ENCODE measurements at regions not wholly inside any gene's neighbourhood (a gene's known extent, or its start where the extent isn't known, plus 50 kb on each side); places are given as distances from the start of the nearest gene placed in this dataset.

- TF ChIP-seq ZNF112 (tag by site-specific recombination; IDR thresholded peaks at IDR 0.05) (no peak), ZNF292 (tag by site-specific recombination; IDR thresholded peaks at IDR 0.05; ENCODE audit: borderline replicate concordance, low read depth) (no peak)
- TF ChIP-seq, protein P1, sequence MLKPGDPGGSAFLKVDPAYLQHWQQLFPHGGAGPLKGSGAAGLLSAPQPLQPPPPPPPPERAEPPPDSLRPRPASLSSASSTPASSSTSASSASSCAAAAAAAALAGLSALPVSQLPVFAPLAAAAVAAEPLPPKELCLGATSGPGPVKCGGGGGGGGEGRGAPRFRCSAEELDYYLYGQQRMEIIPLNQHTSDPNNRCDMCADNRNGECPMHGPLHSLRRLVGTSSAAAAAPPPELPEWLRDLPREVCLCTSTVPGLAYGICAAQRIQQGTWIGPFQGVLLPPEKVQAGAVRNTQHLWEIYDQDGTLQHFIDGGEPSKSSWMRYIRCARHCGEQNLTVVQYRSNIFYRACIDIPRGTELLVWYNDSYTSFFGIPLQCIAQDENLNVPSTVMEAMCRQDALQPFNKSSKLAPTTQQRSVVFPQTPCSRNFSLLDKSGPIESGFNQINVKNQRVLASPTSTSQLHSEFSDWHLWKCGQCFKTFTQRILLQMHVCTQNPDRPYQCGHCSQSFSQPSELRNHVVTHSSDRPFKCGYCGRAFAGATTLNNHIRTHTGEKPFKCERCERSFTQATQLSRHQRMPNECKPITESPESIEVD (tag by site-specific recombination; IDR thresholded peaks at IDR 0.05): no peak
Observed at GRCh38 chr2:21793461-21793860, 669.7 kb downstream of the TDRD15 start (continued).

- H3K27ac ChIP-seq (ENCODE audit: extremely low read depth, low read depth, low read length): no peak overlapping the region
- no peaks in the 10 kb centered on the region for H3K4me1 ChIP-seq (ENCODE audit: control insufficient read depth, insufficient read depth, low read length)
- H3K4me3 ChIP-seq (ENCODE audit: low read depth, low read length): no peak overlapping the region
- no peaks in the 10 kb centered on the region for H3K36me3 ChIP-seq (ENCODE audit: control insufficient read depth in 2 of 2, insufficient read depth in 1 of 2, low read length in 2 of 2)
- TF ChIP-seq ZNF558 (tag by site-specific recombination; IDR thresholded peaks at IDR 0.05) (no peak), ZNF16 (tag by site-specific recombination; IDR thresholded peaks at IDR 0.05; ENCODE audit: low read depth) (no peak)
- H3K9me3 ChIP-seq (ENCODE audit: control insufficient read depth, insufficient read depth, low read depth, low read length): no peaks in the 10 kb centered on the region
- ChIA-PET POLR2A (no interaction called here), CTCF (no interaction called here)
Observed at GRCh38 chr2:21794611-21795010, 670.8 kb downstream of the TDRD15 start.

GRCh38 chr2:21800356-21800755, 676.6 kb downstream of the TDRD15 start:
- CTCF ChIA-PET: no interaction called here

GRCh38 chr2:21803550-21803949, 679.8 kb downstream of the TDRD15 start:
- ChIA-PET POLR2A (no interaction called here), CTCF (no interaction called here)
- H3K36me3 ChIP-seq (ENCODE audit: control insufficient read depth in 2 of 2, insufficient read depth in 1 of 2, low read length in 2 of 2): no peaks in the 10 kb centered on the region
- no peak overlapping the region for H3K4me3 ChIP-seq (ENCODE audit: low read depth, low read length)
- no peak overlapping the region for H3K27ac ChIP-seq (ENCODE audit: extremely low read depth, low read depth, low read length)
- TF ChIP-seq KLF7 (tag by site-specific recombination; IDR thresholded peaks at IDR 0.05; ENCODE audit: borderline replicate concordance) (no peak), ZNF19 (tag by site-specific recombination; IDR thresholded peaks at IDR 0.05; ENCODE audit: low read depth) (no peak), ZNF211 (tag by site-specific recombination; IDR thresholded peaks at IDR 0.05; ENCODE audit: low read depth) (no peak), ZNF670 (tag by site-specific recombination; IDR thresholded peaks at IDR 0.05; ENCODE audit: low read depth) (no peak), ZNF292 (tag by site-specific recombination; IDR thresholded peaks at IDR 0.05; ENCODE audit: borderline replicate concordance, low read depth) (no peak), ZNF10 (tag by site-specific recombination; IDR thresholded peaks at IDR 0.05) (no peak)
- no peaks in the 10 kb centered on the region for H3K9me3 ChIP-seq (ENCODE audit: control insufficient read depth, insufficient read depth, low read depth, low read length)
- H3K4me1 ChIP-seq (ENCODE audit: control insufficient read depth, insufficient read depth, low read length): no peaks in the 10 kb centered on the region

More at GRCh38 chr2:21800356-21800755, 676.6 kb downstream of the TDRD15 start:
- no peaks in the 10 kb centered on the region for H3K9me3 ChIP-seq (ENCODE audit: control insufficient read depth, insufficient read depth, low read depth, low read length)
- no peak overlapping the region for H3K27ac ChIP-seq (ENCODE audit: extremely low read depth, low read depth, low read length)
- POLR2A ChIA-PET: no interaction called here
- H3K4me3 ChIP-seq (ENCODE audit: low read depth, low read length): no peak overlapping the region
- H3K36me3 ChIP-seq (ENCODE audit: control insufficient read depth in 2 of 2, insufficient read depth in 1 of 2, low read length in 2 of 2): no peaks in the 10 kb centered on the region
- H3K4me1 ChIP-seq (ENCODE audit: control insufficient read depth, insufficient read depth, low read length): no peaks in the 10 kb centered on the region
- TF ChIP-seq ZNF670 (tag by site-specific recombination; IDR thresholded peaks at IDR 0.05; ENCODE audit: low read depth) (no peak), ZSCAN16 (tag by site-specific recombination; IDR thresholded peaks at IDR 0.05) (no peak)
- TF ChIP-seq, protein P2, sequence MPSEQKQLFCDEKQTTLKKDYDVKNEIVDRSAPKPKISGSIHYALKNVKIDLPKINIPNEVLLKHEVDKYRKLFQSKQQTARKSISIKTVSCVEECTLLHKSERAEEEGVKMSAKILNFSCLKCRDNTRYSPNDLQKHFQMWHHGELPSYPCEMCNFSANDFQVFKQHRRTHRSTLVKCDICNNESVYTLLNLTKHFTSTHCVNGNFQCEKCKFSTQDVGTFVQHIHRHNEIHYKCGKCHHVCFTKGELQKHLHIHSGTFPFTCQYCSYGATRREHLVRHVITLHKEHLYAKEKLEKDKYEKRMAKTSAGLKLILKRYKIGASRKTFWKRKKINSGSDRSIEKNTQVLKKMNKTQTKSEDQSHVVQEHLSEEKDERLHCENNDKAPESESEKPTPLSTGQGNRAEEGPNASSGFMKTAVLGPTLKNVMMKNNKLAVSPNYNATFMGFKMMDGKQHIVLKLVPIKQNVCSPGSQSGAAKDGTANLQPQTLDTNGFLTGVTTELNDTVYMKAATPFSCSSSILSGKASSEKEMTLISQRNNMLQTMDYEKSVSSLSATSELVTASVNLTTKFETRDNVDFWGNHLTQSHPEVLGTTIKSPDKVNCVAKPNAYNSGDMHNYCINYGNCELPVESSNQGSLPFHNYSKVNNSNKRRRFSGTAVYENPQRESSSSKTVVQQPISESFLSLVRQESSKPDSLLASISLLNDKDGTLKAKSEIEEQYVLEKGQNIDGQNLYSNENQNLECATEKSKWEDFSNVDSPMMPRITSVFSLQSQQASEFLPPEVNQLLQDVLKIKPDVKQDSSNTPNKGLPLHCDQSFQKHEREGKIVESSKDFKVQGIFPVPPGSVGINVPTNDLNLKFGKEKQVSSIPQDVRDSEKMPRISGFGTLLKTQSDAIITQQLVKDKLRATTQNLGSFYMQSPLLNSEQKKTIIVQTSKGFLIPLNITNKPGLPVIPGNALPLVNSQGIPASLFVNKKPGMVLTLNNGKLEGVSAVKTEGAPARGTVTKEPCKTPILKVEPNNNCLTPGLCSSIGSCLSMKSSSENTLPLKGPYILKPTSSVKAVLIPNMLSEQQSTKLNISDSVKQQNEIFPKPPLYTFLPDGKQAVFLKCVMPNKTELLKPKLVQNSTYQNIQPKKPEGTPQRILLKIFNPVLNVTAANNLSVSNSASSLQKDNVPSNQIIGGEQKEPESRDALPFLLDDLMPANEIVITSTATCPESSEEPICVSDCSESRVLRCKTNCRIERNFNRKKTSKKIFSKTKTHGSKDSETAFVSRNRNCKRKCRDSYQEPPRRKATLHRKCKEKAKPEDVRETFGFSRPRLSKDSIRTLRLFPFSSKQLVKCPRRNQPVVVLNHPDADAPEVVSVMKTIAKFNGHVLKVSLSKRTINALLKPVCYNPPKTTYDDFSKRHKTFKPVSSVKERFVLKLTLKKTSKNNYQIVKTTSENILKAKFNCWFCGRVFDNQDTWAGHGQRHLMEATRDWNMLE (tag by site-specific recombination; conservative IDR thresholded peaks at IDR 0.05; ENCODE audit: low read depth): no peak

Measured in HEK293 (cell line).